Loucy (cell line): ENCODE measurements at regions not wholly inside any gene's neighbourhood (a gene's known extent, or its start where the extent isn't known, plus 50 kb on each side); places are given as distances from the start of the nearest gene placed in this dataset.

ENCODE experiments used
- EZH2phosphoT487 ChIP-seq: fragments of 200-600 bp; IDR thresholded peaks from 2 replicates; pipeline ENCODE4 v1.6.1; 2018; ENCODE audit warnings: antibody characterized with exemption, mild to moderate bottlenecking, moderate library complexity, borderline replicate concordance
- TF ChIP-seq, protein P1 (sequence below): fragments of 200-600 bp; sonication (generic); conservative IDR thresholded peaks from 2 replicates; pipeline ENCODE4 v1.5.1; 2014; ENCODE audit warnings: mild to moderate bottlenecking, antibody characterized with exemption, low read length

DNA sequence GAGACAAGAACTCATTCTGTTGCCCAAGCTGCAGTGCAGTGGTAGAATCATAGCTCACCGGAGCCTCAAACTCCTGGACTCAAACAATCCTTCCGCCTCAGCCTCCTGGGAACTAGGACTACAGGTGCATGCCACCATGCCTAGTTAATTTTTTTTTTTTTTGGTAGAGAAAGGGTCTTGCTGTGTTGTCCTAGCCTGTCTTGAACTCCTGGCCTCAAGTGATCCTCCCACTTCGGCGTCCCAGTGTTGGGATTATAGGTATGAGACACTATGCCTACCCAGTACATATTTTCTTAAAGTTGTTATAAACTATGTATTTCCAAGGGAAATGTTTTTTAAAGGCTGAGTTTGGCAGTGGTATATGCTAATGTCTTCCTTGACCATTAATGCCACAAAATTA lies 412.6 kb downstream of the KLF12 start:
- TF ChIP-seq, protein P1, sequence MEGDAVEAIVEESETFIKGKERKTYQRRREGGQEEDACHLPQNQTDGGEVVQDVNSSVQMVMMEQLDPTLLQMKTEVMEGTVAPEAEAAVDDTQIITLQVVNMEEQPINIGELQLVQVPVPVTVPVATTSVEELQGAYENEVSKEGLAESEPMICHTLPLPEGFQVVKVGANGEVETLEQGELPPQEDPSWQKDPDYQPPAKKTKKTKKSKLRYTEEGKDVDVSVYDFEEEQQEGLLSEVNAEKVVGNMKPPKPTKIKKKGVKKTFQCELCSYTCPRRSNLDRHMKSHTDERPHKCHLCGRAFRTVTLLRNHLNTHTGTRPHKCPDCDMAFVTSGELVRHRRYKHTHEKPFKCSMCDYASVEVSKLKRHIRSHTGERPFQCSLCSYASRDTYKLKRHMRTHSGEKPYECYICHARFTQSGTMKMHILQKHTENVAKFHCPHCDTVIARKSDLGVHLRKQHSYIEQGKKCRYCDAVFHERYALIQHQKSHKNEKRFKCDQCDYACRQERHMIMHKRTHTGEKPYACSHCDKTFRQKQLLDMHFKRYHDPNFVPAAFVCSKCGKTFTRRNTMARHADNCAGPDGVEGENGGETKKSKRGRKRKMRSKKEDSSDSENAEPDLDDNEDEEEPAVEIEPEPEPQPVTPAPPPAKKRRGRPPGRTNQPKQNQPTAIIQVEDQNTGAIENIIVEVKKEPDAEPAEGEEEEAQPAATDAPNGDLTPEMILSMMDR, result no peak
- TF ChIP-seq EZH2phosphoT487, result no peak
